PC-9 (cell line): ENCODE measurements at regions not wholly inside any gene's neighbourhood (a gene's known extent, or its start where the extent isn't known, plus 50 kb on each side); places are given as distances from the start of the nearest gene placed in this dataset.

ENCODE experiments used
- BruUV-seq: library from RNA; stranded (reverse); fragments of 400-500 nt; replicated peaks from 2 replicates; lab custom pipeline; 2021; lab: Mats Ljungman, UMichigan
- CTCF ChIA-PET: fragments of 300-600 bp; sonication (Branson Sonifier 250); formaldehyde crosslinking; loops from one replicate; lab custom pipeline; 2022; ENCODE audit warnings: antibody characterized with exemption; lab: Charles Lee
- POLR2A ChIA-PET: fragments of 300-600 bp; sonication (Branson Sonifier 250); formaldehyde crosslinking; loops from one replicate; lab custom pipeline; 2022; ENCODE audit warnings: antibody characterized with exemption; ENCODE audit not compliant: unreplicated experiment; lab: Charles Lee
- DNase-seq, 2 experiments: peaks; one replicate each; pipeline versions ENCODE4 v3.0.0 to v3.0.0-alpha.2; 2015 to 2022; ENCODE audit warnings: mixed read lengths in 1 of 2
- H2AFZ ChIP-seq: fragments of 200-600 bp; sonication (generic); 2 replicates; pipeline ENCODE4 v1.8.1; 2017; ENCODE audit warnings: antibody characterized with exemption
- H3F3A ChIP-seq: fragments of 200-600 bp; sonication (generic); 2 replicates; pipeline ENCODE4 v1.8.1; 2017; ENCODE audit warnings: antibody characterized with exemption, mild to moderate bottlenecking, low read depth; ENCODE audit not compliant: insufficient read depth
- H3K27ac ChIP-seq: fragments of 200-600 bp; sonication (generic); 2 replicates; pipeline ENCODE4 v1.6.1; 2016; ENCODE audit warnings: mixed run types
- H3K27me3 ChIP-seq: fragments of 200-600 bp; sonication (generic); 2 replicates; pipeline ENCODE4 v1.6.1; 2016; ENCODE audit warnings: low read depth, mixed run types; ENCODE audit not compliant: insufficient read depth
- H3K36me3 ChIP-seq: fragments of 200-600 bp; sonication (generic); 2 replicates; pipeline ENCODE4 v1.6.1; 2016; ENCODE audit warnings: low read depth, mixed run types
- H3K4me1 ChIP-seq: fragments of 200-600 bp; sonication (generic); replicated peaks from 2 replicates; pipeline ENCODE4 v1.6.1; 2016; ENCODE audit warnings: mixed run types; ENCODE audit not compliant: insufficient read depth
- H3K4me2 ChIP-seq: fragments of 200-600 bp; sonication (generic); 2 replicates; pipeline ENCODE4 v1.6.1; 2017; ENCODE audit warnings: mixed run types
- H3K4me3 ChIP-seq: fragments of 200-600 bp; sonication (generic); 2 replicates; pipeline ENCODE4 v1.6.1; 2016; ENCODE audit warnings: mixed run types
- H3K79me2 ChIP-seq: fragments of 200-600 bp; sonication (generic); 2 replicates; pipeline ENCODE4 v1.6.1; 2017; ENCODE audit warnings: low read depth, mixed run types
- H3K9me2 ChIP-seq: fragments of 200-600 bp; sonication (generic); 2 replicates; pipeline ENCODE4 v1.8.1; 2017; ENCODE audit warnings: mild to moderate bottlenecking; ENCODE audit not compliant: insufficient read depth
- H3K9me3 ChIP-seq: fragments of 200-600 bp; sonication (generic); 2 replicates; pipeline ENCODE4 v1.8.1; 2016; ENCODE audit warnings: low read depth; ENCODE audit not compliant: insufficient read depth
- H4K20me1 ChIP-seq: fragments of 200-600 bp; sonication (generic); 2 replicates; pipeline ENCODE4 v1.8.1; 2017; ENCODE audit not compliant: insufficient read depth
- CTCF ChIP-seq: fragments of 200-600 bp; sonication (generic); conservative IDR thresholded peaks from 2 replicates; pipeline ENCODE4 v1.6.1; 2017; ENCODE audit warnings: mixed run types, antibody characterized with exemption, mild to moderate bottlenecking, moderate library complexity
- EZH2 ChIP-seq: fragments of 200-600 bp; sonication (generic); IDR thresholded peaks from 2 replicates; pipeline ENCODE4 v1.8.0; 2017; ENCODE audit warnings: antibody characterized with exemption, low read depth
- intact Hi-C: fragments of 100-400 bp; cut with micrococcal nuclease; formaldehyde crosslinking; loops from one replicate; pipeline ENCODE4 v1.10.0; 2022; ENCODE audit not compliant: unreplicated experiment

- no peaks in the 10 kb centered on the region for H3K79me2 ChIP-seq
- no peaks in the 10 kb centered on the region for H3K27me3 ChIP-seq
- ChIA-PET CTCF (no interaction called here), POLR2A (no interaction called here)
- no peak overlapping the region for H2AFZ ChIP-seq
- intact Hi-C loops = no loop called here
- H3K4me3 ChIP-seq = no peak overlapping the region
- no peak for DNase-seq
- no peak for TF ChIP-seq EZH2
- no peak for TF ChIP-seq CTCF
- H3K36me3 ChIP-seq = no peaks in the 10 kb centered on the region
- no peaks in the 10 kb centered on the region for H3K4me1 ChIP-seq
- no peaks in the 10 kb centered on the region for H4K20me1 ChIP-seq
- H3F3A ChIP-seq = no peaks in the 10 kb centered on the region
- H3K4me2 ChIP-seq = no peak overlapping the region
- H3K9me2 ChIP-seq = no peaks in the 10 kb centered on the region
- H3K27ac ChIP-seq = no peak overlapping the region
- no peaks in the 10 kb centered on the region for H3K9me3 ChIP-seq
- BruUV-seq = no TSS peak
These were observed 203.6 kb downstream of the GXYLT1 start for GRCh38 chr12:41941079-41941478.

GRCh38 chr12:41940571-41940970 is 204.1 kb downstream of the GXYLT1 start:
- Histone ChIP-seq H2AFZ (no peak overlapping the region), H3K79me2 (no peaks in the 10 kb centered on the region), H3F3A (no peaks in the 10 kb centered on the region), H3K36me3 (no peaks in the 10 kb centered on the region), H3K27ac (no peak overlapping the region), H4K20me1 (no peaks in the 10 kb centered on the region), H3K9me2 (no peaks in the 10 kb centered on the region), H3K4me1 (no peaks in the 10 kb centered on the region), H3K4me2 (no peak overlapping the region), H3K4me3 (no peak overlapping the region), H3K9me3 (no peaks in the 10 kb centered on the region), H3K27me3 (no peaks in the 10 kb centered on the region)
- ChIA-PET POLR2A (no interaction called here), CTCF (no interaction called here)
- intact Hi-C loops = no loop called here
- TF ChIP-seq EZH2 (no peak), CTCF (no peak)
- BruUV-seq = no TSS peak
- no peak for DNase-seq

GRCh38 chr12:41936333-41936732 is 208.3 kb downstream of the GXYLT1 start:
- no peak overlapping the region for H3K27ac ChIP-seq
- H3F3A ChIP-seq = no peaks in the 10 kb centered on the region
- no peak for DNase-seq
- H3K4me3 ChIP-seq = no peak overlapping the region
- H3K4me1 ChIP-seq = no peaks in the 10 kb centered on the region
- no peak overlapping the region for H2AFZ ChIP-seq
- H3K27me3 ChIP-seq = no peaks in the 10 kb centered on the region
- H3K9me2 ChIP-seq = no peaks in the 10 kb centered on the region
- intact Hi-C loops = no loop called here
- H3K4me2 ChIP-seq = no peak overlapping the region
- no TSS peak for BruUV-seq
- ChIA-PET CTCF (no interaction called here), POLR2A (no interaction called here)
- no peaks in the 10 kb centered on the region for H3K36me3 ChIP-seq
- H4K20me1 ChIP-seq = no peaks in the 10 kb centered on the region
- H3K79me2 ChIP-seq = no peaks in the 10 kb centered on the region
- TF ChIP-seq CTCF = no peak
- TF ChIP-seq EZH2 = no peak
- no peaks in the 10 kb centered on the region for H3K9me3 ChIP-seq
